ENCODE measurements at regions not wholly inside any gene's neighbourhood (a gene's known extent, or its start where the extent isn't known, plus 50 kb on each side); places are given as distances from the start of the nearest gene placed in this dataset.
"Not testable (repeated sequence)": the region's sequence is repeated elsewhere in the genome, so short reads cannot be mapped to it uniquely, and the experiment has no call there.

DNA sequence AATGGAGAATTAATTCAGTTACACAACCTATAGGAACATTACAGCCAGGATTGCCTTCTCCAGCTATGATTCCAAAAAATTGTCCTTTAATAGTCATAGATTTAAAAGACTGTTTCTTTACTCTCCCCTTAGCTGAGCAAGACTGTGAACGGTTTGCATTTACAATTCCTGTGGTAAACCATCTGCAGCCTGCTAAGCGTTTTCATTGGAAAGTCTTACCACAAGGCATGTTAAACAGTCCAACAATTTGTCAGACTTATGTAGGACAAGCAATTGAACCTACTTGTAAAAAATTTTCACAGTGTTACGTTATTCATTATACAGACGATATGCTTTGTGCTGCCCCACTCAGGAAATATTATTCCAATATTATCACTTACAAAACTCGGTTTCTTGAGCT is 140.6 kb upstream of the ZNF91 start:
- DNase-seq (ENCODE audit: low read depth), result peak; percentile 24

DNA sequence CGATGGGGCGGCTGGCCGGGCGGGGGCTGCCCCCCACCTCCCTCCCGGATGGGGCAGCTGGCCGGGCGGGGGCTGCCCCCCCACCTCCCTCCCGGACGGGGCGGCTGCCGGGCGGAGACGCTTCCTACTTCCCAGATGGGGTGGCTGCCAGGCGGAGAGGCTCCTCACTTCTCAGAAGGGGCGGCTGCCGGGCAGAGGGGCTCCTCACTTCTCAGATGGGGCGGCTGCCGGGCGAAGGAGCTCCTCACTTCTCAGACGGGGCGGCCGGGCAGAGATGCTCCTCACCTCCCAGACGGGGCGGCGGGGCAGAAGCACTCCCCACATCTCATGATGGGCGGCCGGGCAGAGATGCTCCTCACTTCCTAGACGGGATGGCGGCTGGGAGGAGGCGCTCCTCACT is 138.2 kb upstream of the ZNF91 start:
- not testable (repeated sequence) for DNase-seq (ENCODE audit: low read depth)

DNA sequence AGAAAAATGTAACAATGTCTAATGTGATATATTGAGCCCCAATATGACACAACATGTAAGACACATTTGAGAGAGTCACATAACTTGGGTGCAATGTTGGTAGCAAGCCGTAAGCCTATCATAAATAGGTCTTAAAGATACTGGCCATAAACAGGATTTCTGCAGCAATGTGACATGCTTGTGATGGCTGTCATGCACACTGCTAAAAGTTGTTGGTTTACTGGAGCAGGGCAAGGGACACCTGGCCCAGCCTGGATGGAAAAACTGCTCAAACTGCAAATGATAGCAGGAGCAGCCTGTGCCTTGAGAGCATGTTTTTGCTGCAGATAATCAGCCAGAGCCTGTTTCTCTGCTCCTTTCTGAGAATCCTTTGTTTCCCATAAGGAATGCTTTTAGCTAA is 136.7 kb upstream of the ZNF91 start:
- DNase-seq (ENCODE audit: low read depth), result no peak

DNA sequence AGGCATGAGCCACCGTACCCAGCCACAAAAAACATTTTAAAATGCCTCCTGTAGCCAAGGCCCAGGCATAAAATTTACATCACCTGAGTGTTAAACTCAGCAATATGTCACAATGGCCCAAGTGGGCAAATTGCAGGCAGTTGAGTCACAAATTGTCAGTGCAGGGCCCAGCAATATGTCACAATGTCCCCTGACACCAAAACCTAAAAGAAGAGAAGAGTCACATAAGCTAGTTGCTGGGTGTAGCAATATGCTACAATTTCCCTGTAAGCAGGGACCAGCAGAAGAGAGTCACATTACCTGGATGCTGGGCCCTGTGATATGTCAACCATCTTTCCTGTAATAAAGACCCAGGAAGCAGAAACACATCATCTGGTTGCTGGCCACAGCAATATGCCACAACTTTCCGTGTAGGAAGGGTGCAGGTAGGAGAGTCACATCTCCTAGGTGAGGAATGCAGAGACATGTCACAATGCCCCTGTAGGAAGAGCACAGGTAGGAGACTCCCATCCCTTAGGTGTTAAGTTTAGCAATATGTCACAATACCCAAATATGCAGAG is 136.0 kb upstream of the ZNF91 start:
- DNase-seq (ENCODE audit: low read depth), result no peak

DNA sequence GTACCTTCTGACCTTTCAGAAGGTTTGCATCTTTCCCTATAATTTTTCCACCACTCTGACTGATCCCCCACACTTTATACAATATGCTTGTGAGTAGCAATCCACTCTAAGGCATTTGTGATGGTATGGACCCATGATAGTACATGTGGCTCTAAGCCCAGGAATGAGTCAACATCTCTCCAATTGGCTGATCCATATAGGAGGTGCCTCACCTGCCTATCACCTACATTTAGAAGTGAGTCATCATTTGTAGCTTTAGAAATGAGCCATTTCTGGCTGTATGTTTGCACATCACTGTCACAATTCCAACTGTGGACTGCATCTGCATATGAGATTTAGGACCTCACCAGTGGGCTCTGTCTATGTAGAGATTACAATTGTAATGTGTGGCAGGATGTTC is 133.1 kb upstream of the ZNF91 start:
- DNase-seq (ENCODE audit: low read depth), result peak; percentile 55

DNA sequence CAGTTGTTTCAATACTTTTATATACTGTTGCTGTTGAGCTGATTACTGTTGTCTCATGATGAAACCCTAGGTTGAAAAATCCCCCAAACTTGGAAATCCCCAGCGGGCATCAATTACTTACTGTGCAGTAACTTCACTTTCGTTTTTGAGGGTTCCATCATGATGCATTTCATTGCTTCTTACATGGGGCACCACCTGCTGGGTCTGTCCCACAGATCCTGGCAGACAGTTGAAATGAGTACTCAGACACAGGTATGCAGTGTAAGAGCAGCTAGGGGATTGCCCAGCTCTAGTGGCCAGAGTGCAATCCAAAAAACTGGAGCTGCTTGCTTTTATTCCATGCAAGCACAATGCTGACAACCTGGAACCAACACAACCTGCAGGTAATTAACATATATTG is 132.5 kb upstream of the ZNF91 start:
- peak; percentile 43 for DNase-seq (ENCODE audit: low read depth)

DNA sequence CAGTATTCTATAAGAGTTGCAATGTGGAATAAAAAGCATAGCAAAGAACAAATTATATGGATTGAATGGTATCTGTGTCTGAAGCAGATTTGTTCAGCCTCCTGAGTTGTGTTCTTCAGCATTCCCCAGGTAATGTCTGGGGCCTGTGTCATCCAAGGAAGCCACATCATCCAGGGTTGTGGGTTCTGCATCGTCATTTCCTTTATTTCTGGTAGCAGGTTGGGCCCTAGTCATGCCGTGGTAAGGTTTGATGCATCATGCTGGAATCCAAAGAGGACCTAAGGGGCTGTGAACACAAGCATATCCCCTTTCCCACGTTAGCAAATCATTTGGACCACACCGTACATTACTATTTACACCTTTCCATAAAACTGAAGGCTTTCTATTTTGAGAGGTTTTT is 131.0 kb upstream of the ZNF91 start:
- DNase-seq (ENCODE audit: low read depth), result peak; percentile 92

DNA sequence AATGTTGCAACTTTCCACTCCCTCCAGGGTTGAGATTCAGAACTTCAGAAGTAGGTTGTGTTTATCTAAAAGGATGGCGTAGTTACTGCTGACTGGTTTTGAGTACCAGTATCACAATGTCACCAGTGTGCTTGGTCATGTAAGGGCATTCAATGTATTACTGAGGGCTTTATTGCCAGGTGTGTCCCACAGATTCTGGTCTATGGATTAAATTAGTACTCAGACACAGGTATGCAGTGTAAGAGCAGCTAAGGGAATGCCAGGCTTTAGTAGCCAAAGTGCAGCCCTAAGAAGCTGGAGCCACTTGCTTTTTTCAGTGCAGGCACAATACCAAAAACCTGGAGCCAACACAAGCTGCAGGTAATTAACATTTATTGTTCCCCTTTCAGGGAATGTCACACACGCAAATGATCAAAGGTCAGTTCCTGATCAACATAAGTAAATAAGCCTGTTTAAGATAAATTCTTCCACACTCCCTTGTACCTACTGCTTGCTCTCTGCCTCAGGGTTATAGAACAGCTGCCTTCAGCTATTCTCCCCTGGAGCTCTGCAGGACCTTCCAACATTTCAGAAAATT is 130.1 kb upstream of the ZNF91 start:
- no peak for DNase-seq (ENCODE audit: low read depth)

DNA sequence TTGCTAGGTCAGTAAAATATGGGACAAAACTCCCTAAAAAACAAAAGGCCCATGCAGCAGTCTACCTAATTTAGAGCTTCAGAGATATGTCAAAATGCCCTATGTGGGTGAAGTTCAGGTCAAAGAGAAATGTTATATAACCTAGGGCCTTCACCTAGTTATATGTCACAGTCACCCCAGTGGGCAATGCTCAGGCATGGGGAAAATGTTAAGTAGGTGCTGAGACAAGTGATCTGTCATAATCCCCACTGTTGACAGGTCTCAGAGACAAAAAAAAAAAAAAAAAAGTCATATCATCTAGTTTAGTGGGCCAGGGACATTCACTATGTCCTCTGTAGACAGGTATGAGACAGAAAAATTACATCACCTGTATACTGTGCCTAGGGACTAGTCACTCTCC is 128.6 kb upstream of the ZNF91 start:
- DNase-seq (ENCODE audit: low read depth), result no peak

DNA sequence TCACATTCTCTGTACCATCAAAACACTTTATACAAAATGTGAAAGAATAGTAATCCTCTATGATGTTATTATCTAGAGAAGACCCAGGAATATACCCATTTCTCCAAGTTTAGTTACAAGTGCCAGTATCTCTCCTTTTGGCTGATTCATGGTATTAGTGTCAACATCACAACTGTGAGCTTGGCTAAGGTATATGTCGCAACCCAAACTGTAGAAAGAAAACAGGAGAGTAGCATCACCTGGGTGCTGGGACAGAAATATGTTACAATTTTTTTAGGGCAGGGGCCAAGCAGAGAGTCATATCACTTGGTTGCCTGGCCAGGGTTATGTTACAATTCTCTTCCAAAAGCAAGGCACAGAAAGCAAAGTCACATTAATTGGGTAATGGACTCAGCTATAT is 127.2 kb upstream of the ZNF91 start:
- DNase-seq (ENCODE audit: low read depth), result no peak

DNA sequence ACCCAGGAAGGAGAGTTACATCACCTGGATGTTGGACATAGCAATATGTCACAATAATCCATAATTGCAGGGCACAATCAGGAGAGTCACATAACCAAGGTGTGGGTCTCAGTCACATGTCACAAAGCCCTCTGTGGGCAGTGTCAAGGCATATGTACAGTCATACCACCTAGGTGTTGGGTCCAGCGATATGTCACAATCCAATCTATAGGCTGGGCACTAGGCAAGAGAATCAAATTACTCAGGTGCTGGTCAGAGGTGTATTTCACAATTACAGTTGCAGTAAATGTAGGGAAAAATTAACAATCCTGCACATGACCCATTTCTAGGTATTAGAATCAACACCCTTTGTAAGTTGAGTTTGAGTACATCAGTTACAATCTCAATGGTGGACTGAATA is 126.2 kb upstream of the ZNF91 start:
- no peak for DNase-seq (ENCODE audit: low read depth)

DNA sequence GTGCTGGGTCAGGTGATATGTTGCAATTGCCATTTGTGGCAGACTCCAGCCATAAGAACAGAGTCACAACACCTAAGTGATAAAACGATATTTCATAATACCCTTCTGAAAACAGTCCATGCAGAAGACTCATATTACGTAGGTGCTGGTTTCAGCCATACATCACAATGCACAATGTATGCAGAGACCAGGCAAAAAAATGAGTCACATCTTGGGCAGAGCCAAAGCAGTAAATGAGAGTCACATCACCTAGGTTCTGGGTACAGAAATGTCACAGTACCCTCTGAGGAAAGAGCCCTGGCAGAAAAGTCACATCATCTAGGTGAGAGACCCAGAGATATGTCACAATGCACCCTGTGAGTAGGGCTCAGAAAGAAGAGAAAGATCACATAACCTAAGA is 125.2 kb upstream of the ZNF91 start:
- no peak for DNase-seq (ENCODE audit: low read depth)

DNA sequence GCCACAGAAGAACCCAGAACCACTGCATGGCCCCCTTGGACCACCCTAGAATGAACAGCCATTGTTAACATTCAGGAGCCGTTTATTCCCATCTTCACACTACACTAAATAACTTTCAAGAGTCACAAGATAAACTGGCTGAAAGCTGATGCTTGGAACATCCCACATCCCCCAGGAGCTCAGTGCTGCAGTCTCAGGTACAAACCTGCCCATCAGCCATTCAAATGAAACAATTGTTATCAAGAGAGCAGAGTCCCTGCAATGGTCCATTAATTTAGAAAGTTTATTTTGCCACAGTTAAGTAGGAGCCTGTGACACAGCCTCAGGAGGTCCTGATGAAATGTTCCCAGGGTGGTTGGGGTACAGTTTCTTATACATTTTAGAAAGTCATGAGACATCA is 123.8 kb upstream of the ZNF91 start:
- DNase-seq (ENCODE audit: low read depth), result no peak

DNA sequence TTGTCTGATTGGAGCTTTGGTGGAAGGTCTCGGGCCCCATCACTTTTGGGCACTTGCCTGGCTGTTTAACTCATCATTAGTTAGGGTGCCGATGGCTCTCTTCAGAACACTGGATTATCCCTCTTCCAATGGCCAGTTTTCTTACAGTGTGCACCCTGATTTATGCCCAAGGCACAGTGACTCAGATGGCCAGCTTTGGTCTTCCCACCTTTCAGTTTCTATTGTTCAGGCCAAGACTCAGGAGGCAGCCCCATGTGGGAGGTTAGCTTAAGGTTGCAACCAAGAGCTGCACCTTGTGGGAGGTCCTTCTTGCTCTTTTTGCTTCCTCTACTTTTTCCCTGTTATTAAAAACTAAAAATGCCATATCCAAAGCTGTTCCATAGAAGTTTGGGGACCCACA is 121.0 kb upstream of the ZNF91 start:
- peak; percentile 28 for DNase-seq (ENCODE audit: low read depth)

DNA sequence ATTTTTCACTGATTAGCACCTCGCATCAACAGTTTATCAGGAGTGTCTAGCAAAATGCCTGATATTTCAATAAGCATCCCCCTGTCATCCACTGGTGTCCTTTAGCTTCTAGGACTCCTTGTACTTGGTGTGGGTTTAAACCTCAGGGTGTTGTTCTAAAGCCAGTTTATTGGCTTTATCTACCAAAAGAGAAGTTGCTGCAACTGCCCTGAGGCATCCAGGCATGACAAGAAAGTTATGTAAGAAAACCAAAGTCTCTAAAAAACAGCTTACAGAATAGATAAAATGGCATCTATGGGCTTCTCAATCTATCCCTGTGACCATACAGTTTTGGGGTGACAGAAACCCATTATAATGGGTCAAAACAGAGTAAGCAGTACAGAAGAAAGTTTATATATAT is 120.3 kb upstream of the ZNF91 start:
- no peak for DNase-seq (ENCODE audit: low read depth)

DNA sequence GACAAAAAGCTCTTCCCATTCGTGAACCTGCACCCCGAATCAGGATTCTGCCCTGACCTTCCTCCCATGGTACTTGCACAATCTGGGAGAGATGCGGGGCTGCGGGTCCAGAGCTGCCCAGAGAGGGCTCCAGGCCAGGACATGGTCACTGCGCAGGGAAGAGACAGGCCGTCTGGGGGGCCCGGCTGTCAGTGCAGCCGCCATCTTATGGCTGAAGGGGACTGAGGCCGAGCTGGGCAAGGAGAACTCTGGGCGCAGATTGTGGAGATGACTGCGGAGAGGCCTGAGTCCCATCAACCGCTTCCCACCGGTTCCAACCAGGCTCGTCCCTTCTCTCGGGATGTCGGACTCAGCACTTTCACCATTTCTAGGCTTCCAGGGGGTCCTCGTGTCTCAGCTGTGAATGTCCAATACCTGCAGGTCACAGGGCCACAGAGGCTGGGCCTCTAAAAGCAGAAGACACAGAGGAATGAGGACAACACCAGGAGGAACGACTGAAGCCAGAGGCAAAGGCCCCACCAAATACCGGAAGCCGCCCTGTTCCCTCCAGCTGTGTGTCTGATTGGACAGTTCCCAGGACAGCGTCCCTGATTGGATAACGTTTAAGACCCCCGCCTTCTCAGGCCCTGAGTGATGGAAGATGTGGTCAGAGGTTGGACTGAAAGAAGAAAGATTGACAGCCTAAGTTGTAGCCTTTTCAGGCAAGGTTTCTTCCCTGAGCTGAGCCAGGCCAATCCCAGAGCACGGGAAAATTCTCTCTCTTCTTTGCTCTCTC is 117.1 kb upstream of the ZNF91 start:
- no peak for DNase-seq (ENCODE audit: low read depth)

DNA sequence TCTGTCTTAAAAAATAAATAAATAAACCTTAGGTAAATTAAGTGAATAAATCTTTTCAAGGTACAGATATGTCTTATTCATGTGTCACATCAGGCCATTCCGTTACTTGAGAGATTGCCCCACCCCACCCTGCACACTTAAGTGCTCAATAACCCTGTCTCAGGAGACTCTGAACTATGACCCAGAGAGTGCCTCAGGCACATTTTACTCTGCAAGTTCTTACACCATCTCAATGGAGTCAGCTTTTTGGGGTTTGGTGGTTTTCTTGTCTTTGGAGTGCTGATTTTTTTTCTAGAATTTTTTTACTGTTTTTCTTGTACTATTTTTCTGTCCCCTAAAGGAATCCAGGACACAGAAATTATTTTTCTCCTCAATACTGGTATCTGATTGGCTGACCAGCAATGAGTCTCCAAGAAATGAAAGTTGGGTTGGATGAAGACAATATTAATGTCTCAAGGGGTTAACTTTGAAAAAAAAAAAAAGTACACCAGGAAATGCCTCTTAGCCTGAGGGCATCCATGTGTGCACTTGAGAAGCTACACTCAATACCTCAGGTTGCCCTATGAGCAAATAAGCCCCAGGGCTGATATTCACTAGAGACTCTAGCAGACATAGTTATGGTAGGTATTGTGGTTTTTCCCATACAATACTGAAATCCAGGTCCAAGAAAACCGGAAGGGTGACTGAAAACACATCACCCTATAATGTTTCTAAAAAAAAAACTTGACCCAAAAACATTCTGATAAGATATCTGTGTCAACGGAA is 114.6 kb upstream of the ZNF91 start:
- peak; percentile 93 for DNase-seq (ENCODE audit: low read depth)

DNA sequence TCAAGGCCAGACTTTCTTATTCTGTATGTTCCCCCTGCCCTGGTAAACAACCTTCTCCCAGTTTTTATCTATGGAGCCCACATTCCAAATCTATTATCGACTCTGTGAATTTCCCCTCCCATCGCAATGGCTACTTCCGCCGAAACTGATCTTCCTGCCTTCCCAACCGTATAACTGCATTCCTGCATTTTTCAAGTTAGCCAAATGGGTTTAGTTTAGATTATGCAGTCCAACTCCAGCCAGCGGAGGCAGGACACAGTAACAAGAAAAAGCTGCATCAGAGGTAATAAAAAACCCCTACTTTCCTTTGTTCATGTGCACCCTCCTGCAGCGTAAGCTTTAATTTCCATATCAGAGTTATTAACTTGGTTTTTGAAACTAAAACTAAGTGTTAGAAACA is 112.2 kb upstream of the ZNF91 start:
- DNase-seq (ENCODE audit: low read depth), result no peak

DNA sequence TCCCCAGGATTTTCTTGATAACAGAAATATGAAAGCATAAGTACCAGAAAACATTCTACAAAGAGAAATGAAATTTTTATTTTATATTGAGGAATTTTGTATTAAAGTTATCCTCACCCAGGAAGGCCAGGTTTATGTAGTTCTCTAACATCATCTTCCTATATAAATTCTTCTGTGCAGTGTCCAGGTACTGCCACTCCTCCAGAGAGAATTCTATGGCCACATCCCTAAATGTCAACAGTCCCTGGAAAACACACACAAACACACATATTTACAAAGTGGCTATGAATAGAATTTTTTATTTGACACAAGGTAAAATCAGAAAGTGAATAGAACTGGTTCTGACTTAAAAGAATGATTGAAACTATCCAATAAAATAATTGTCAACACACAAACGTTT is 110.5 kb upstream of the ZNF91 start:
- no peak for DNase-seq (ENCODE audit: low read depth)

DNA sequence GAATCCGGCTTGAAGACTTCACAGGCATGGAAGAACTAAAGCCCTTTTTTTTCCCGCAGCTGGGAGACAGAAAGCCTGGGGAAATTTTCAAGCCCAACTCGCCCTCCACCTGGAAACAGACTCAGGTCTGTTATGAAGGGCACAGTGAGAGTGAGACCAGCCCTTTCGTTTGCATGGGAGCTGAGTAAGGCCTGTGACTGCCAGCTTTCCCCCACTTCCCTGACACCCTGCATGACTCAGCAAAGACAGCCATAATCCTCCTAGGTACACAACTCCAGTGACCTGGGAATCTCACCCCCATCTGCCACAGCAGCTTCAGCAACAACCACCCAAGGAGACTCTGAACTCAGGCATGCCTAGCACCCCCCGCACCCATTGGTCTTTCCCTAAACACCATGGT is 87.6 kb upstream of the ZNF91 start:
- DNase-seq (ENCODE audit: low read depth), result peak; percentile 57

DNA sequence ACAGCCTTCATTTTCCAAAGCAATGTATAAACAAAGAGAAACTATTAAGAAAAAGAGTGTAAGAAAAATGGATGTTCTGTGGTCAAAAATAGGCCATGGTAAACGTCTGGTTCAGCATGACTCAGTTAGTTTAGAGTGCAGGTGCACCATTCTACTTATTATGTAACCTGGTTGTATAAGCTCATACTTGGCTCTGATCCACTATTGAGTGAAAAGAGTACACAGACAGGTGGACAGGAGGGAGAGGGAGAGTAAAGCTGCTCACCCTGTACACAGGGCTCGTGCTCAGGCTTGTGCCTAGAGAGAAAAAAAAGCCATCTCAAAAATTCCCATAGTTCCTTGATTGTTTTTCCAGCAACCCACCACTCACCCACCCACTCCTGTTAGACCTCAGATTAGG is 85.8 kb upstream of the ZNF91 start:
- no peak for DNase-seq (ENCODE audit: low read depth)

DNA sequence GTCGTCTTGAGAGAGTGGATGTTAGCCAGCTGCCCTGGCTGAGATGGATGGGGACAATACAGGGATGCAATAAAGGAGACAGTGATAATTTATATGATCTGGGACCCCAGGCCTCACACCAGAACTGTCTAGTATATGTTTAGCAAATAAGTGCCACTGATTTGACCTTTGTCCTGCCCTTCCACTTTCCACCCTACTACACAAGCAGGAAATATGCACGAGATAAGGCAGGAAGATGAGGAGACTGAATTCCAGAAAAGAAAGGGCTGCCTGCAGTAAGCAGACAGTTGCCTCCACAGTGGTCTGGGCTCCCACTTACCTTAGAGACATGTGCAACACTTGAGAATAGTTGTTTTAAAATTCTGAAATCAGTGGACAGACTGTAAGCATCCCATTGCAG is 80.2 kb upstream of the ZNF91 start:
- DNase-seq (ENCODE audit: low read depth), result no peak

DNA sequence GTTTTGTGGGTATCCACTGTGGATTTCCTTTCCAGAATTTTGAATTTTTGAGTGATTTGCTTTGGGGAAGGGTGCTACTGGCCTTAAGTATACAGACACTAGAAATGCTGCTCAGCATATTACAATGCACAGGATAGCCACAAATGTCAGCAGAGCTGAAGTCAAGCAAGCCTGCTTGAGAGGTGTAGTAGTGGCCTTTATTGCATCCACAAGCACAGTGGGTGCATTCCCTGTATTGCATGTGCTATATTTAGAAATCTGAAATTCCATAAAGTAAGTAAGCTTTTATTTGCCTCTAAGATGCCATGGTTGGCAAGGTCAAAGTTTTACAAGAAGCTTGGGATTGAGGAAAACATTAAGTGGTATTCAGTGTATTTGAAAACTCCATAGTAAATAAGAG is 79.5 kb upstream of the ZNF91 start:
- DNase-seq (ENCODE audit: low read depth), result no peak
